HFFc6 (cell line): ENCODE measurements at regions not wholly inside any gene's neighbourhood (a gene's known extent, or its start where the extent isn't known, plus 50 kb on each side); places are given as distances from the start of the nearest gene placed in this dataset.

Experiments
- DNase-seq: peaks from one replicate; pipeline ENCODE4 v3.0.0-alpha.2; 2018
- H3K27ac Mint-ChIP-seq: 2 replicates; pipeline ENCODE4 v1.8.0; 2020; ENCODE audit warnings: mild to moderate bottlenecking, mixed read lengths
- H3K27me3 Mint-ChIP-seq: 2 replicates; pipeline ENCODE4 v1.8.0; 2021; ENCODE audit warnings: mild to moderate bottlenecking, moderate library complexity, mixed read lengths; ENCODE audit not compliant: insufficient read depth
- H3K36me3 Mint-ChIP-seq: 2 replicates; pipeline ENCODE4 v1.8.0; 2021; ENCODE audit warnings: low read depth, mixed read lengths
- H3K4me1 Mint-ChIP-seq: 2 replicates; pipeline ENCODE4 v1.8.0; 2020; ENCODE audit warnings: low read depth, mixed read lengths
- H3K4me3 Mint-ChIP-seq: 2 replicates; pipeline ENCODE4 v1.8.0; 2020; ENCODE audit warnings: mild to moderate bottlenecking, moderate library complexity, mixed read lengths
- H3K9me3 Mint-ChIP-seq: 2 replicates; pipeline ENCODE4 v1.8.0; 2020; ENCODE audit warnings: mild to moderate bottlenecking, mixed read lengths
- TF ChIP-seq, protein P1 (sequence below): fragments of 200-600 bp; sonication (generic); IDR thresholded peaks from 2 replicates; pipeline ENCODE4 v1.5.0; 2021; ENCODE audit warnings: antibody characterized with exemption, mild to moderate bottlenecking

DNA sequence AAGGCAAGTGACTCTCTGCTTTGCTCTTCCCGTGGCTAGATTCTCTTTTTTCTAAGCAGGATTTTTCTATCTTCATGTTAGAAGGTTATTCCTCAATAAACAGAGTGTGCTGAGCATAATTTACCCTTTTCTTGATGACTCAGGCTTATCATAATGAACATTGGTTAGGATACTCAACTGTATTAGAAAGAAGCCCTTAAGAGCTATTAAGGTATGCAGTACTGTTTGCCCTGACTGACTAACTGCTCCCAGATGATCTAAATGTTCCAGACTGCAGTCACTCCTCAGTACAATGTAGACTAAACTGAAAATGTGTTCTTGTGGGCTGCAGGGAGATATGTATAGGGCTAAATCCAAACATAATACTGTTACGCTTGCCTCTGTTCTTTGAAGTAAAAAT, 687.8 kb downstream of the NUP35 start:
- no peaks in the 10 kb centered on the region for H3K4me1 Mint-ChIP-seq
- TF ChIP-seq, protein P1, sequence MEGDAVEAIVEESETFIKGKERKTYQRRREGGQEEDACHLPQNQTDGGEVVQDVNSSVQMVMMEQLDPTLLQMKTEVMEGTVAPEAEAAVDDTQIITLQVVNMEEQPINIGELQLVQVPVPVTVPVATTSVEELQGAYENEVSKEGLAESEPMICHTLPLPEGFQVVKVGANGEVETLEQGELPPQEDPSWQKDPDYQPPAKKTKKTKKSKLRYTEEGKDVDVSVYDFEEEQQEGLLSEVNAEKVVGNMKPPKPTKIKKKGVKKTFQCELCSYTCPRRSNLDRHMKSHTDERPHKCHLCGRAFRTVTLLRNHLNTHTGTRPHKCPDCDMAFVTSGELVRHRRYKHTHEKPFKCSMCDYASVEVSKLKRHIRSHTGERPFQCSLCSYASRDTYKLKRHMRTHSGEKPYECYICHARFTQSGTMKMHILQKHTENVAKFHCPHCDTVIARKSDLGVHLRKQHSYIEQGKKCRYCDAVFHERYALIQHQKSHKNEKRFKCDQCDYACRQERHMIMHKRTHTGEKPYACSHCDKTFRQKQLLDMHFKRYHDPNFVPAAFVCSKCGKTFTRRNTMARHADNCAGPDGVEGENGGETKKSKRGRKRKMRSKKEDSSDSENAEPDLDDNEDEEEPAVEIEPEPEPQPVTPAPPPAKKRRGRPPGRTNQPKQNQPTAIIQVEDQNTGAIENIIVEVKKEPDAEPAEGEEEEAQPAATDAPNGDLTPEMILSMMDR, result no peak
- DNase-seq, result no peak
- no peak overlapping the region for H3K4me3 Mint-ChIP-seq
- H3K27ac Mint-ChIP-seq, result no peak overlapping the region
- H3K36me3 Mint-ChIP-seq, result no peaks in the 10 kb centered on the region
- peaks cover 46% of the 10 kb centered on the region for H3K9me3 Mint-ChIP-seq
- H3K27me3 Mint-ChIP-seq, result no peaks in the 10 kb centered on the region; the same call in 1 of the 2 replicates

DNA sequence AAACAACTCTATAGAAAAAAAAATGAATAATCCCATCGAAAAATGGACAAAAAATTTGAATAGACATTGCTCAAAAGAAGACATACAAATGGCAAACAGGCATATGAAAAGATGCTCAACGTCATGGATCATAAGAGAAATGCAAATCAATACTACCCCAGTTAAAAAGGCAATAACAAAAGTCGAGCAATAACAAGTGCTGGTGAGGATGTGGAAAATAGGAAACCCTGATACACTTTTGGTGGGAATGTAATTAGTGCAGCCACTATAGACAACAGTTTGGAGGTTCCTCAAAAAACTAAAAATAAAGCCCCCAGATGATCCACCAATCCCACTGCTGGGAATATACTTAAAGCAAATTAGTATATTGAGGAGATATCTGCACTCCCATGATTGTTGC, 701.5 kb downstream of the NUP35 start:
- Mint-ChIP-seq H3K36me3 (peaks cover 7% of the 10 kb centered on the region; the same call in 1 of the 2 replicates), H3K4me1 (no peaks in the 10 kb centered on the region), H3K9me3 (peaks cover 65% of the 10 kb centered on the region), H3K4me3 (no peak overlapping the region), H3K27me3 (no peaks in the 10 kb centered on the region), H3K27ac (no peak overlapping the region)
- DNase-seq, result no peak
- TF ChIP-seq, protein P1, result no peak

DNA sequence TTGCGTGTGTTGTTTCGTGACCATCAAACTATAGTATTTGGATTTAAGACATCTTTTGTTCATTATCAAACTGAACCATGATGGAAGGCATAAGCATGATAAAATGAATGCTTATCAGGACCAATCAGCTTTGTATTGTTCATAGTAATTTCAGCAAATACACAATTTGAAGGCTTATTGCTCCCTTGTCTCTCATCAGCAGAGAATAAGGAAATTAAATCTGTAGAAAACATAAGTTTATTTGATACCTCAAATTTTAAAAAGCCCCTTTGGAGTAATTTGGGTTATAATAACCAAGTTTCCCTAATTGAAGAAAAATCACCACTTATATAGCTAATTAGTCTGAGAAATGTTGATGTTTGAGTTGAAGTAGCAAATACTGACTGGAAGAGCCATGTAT, 705.7 kb downstream of the NUP35 start:
- Mint-ChIP-seq H3K27ac (no peak overlapping the region), H3K36me3 (peaks cover 7% of the 10 kb centered on the region; the same call in 1 of the 2 replicates), H3K27me3 (no peaks in the 10 kb centered on the region), H3K4me3 (no peak overlapping the region), H3K4me1 (no peaks in the 10 kb centered on the region), H3K9me3 (peaks cover 49% of the 10 kb centered on the region)
- TF ChIP-seq, protein P1, result no peak
- DNase-seq, result no peak

GRCh38 chr2:183837157-183837556, 712.9 kb downstream of the NUP35 start:
- no peaks in the 10 kb centered on the region; the same call in 1 of the 2 replicates for H3K27me3 Mint-ChIP-seq
- TF ChIP-seq, protein P1, result no peak
- no peak for DNase-seq
- H3K4me3 Mint-ChIP-seq, result no peak overlapping the region
- no peaks in the 10 kb centered on the region for H3K4me1 Mint-ChIP-seq
- H3K9me3 Mint-ChIP-seq, result peaks cover 54% of the 10 kb centered on the region
- H3K27ac Mint-ChIP-seq, result no peak overlapping the region
- H3K36me3 Mint-ChIP-seq, result no peaks in the 10 kb centered on the region

- Mint-ChIP-seq H3K27me3 (no peaks in the 10 kb centered on the region; the same call in 1 of the 2 replicates), H3K36me3 (no peaks in the 10 kb centered on the region), H3K4me1 (no peaks in the 10 kb centered on the region), H3K9me3 (peaks cover 58% of the 10 kb centered on the region), H3K4me3 (no peak overlapping the region), H3K27ac (no peak overlapping the region)
- DNase-seq, result no peak
- TF ChIP-seq, protein P1, result no peak
Measured at GRCh38 chr2:183838295-183838694, 714.1 kb downstream of the NUP35 start.
